ENCODE measurements at regions not wholly inside any gene's neighbourhood (a gene's known extent, or its start where the extent isn't known, plus 50 kb on each side); places are given as distances from the start of the nearest gene placed in this dataset.
A peak's percentile ranks its signal among the peaks of the same experiment; 100 is the strongest.

DNA sequence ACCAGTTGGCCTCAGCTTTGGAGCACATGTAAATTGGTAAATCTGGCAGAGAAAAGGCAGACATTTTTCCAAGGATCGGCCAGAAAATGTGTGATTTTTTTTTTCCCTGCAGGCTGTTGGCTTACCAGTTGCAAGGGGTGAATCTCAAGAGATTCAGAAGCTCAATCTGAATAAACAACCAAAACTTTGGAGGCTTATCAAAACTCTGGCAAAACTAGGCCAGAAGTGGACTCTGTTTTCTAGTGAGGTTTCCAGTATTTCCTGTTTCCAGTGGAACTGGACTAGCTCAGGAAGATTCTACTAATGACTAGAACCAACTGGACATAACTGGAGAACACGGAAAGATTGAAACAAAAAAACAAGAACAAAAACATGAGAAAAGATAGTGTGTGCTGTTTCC lies 191.3 kb downstream of the SMIM20 start:
- DNase-seq (ENCODE audit: low spot score) = no peak

DNA sequence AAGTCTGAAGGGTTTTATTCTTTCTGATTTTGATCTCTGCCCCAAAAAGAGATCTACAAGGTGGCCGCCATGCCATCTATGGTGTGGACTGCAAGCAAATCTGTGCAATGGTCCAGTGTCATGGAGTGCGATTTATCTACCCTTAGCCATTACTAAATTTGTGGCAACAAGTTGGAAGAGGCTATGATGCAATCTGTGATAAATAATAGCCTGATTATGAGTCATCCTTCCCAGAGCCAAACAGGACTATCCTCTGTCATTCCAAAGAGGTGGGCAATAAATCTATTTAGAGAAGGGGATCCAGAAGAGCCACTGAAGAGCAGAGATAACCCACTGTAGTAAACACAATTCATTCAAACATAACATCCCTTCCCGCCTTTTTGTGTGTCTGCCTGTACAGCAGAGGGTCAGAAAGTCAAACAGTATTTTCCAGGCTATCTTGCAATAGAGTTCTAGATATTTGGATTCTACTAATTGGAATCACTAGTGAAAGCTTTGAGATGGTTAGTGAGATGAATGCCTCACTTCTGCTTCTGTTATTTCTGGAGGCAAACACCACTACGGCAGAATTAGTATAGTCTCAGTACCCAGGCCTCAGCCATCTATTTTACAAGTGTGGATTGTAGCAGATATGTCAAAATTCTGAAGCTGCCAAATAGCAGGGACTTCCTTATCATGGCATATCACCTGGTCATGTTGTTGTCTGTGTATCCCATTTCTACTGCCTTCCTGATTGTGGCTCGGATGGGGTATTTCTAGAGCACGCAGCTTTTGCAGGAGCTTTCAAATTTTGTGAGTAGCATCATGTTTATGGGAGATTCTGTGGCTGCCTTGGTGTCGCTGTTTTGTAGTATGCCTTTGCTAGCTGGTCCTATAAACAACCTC lies 192.0 kb downstream of the SMIM20 start:
- DNase-seq (ENCODE audit: low spot score) = no peak

DNA sequence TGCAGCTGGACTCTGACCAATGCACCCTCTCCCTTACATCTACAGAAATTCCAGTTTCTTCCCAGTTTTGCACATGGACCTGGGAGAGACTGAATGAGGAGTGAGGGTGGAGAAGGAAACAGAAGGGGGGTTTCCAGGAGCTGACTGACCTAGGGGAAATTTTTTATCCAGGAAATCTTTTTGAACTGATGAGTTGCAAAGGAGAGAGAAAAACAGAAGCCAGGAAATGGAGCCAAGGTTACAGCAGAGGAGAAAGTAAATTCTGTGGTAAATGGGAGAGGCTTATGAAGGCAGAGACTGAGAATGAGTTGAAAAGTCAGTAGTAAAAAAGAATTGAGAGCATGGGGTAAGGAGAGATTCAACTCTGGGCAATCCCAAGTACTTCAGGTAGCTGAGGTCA lies 192.8 kb downstream of the SMIM20 start:
- DNase-seq (ENCODE audit: low spot score) = no peak

DNA sequence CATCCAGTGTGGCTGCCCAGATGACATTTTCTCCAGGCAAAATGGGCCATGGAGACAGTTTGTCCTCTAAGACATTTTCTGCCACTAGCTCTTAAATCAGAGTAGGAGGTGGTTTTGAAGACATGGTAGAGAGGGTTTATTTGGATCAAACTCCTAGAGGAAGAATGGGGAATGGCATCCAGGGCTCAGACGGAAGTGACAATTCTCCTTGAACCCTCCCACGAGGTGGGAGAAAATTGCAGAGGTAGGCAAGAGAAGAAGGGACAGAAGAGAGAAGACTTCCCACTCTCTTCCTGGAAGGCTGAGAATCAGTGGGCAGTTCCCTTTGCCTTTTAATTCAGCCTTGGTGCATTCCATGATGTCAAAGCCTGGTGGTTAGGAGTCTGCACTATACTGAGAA lies 194.0 kb downstream of the SMIM20 start:
- DNase-seq (ENCODE audit: low spot score) = no peak

DNA sequence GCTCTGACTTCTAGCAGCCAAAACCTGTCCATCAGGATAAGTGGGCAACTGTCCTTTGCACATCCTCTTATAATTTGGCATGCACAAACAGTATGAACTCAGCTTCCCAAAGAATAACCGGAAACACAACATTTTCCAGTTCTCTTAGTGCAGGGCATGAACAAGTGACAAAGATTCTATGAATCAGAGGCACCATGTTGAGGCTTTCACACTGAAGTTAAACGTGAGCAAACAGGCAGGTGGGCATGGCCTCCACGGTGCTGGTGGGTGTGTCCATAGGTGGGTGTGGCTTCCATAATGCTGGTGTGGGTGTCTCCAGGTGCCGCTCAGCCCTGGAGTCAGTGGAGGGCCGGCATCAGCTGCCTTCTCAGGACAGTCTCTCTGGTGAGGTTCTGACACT lies 196.5 kb downstream of the SMIM20 start:
- peak; percentile 20 for DNase-seq (ENCODE audit: low spot score)

DNA sequence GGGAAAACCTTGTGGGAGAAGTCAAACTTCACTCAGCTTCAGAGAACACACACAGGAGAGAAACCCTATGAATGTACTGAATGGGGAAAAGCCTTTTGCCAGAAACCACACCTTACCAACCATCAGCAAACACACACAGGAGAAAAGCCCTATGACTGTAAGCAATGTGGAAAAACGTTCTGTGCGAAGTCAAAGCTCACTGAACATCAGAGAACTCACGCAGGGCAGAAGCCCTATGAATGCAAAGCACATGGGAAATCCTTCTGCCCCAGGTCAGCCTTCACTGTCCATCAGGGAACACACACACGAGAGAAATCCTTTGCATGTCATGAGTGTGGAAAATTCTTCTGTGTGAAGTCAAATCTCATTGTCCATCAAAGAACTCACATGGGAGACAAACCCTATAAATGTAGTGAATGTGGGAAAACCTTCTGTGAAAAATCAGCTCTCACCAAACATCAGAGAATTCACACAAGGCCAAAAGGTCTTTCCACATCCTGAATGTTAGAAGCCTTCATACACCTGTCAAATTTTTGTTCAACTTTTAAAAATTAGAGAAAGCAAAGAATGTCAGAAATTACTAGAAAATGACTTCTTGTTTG lies 199.4 kb downstream of the SMIM20 start:
- no peak for DNase-seq (ENCODE audit: low spot score)

DNA sequence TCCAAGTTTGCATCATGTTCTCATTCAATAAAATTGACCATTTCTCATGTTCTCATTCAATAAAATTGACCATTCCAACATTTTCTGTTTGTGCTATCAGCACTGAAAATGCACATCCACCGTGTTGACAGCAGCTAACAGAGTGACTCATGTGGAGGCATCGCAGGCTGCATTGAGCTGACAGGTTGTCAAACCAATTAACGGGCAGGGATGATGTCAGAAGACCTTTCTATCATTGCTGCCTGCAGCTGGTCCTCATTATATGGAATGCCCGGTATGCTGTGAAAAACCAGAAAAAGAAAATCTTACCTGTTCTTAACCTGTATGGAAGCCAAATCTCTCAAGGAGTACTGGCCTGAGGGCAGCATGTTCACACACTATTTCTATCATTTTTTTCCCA lies 202.0 kb downstream of the SMIM20 start:
- DNase-seq (ENCODE audit: low spot score) = no peak

DNA sequence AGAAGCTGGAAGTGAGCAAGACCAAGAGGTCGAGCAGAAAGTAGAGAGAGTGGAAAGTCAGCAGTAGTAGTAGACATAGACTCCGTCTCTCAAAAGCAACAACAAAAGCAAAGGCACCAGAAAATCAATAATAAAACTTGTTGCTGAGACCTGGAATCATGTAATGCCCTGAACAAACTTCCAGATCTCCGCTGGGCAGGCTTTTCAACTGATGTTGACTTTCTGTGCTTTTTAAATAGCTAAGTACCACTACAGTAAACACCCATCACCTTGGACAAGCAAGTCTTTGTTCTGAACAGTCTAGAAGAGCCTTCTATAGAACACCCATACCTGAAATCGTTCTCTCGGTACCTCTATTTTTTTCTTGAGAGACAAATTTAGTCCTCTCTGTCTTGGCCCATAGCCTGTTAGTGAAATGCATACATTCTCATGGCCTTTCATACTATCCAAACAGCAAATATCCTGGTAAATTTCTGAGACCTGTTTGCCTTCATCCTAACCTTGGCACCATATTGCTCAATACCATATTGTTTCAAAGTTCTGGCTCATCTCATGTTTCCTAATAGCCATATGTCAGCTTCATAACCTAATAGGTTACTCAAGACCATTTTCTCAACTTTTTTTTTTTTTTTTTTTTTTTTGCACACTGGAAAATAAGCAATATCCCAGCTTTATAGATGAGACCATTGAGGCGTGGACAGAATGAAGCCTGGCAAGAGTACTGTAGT lies 200.6 kb upstream of the RBPJ start:
- no peak for DNase-seq (ENCODE audit: low spot score)

DNA sequence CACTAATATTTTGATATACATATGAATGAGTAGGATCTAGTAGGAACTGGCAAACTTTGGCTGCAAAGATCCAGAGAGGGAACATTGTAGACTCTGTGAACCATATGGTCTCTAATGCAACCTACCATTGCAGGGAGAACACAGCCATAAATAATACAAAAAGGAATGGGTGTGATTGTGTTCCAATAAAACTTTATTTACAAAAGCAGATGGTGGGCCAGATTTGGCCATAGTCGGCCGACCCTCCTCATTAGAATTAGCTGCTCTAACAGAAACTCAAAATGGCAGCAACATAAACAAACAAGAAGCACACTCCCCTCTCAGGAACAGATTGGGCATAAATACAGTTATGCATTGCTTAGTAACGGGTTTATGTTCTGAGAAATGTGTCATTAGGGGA lies 198.1 kb upstream of the RBPJ start:
- no peak for DNase-seq (ENCODE audit: low spot score)

DNA sequence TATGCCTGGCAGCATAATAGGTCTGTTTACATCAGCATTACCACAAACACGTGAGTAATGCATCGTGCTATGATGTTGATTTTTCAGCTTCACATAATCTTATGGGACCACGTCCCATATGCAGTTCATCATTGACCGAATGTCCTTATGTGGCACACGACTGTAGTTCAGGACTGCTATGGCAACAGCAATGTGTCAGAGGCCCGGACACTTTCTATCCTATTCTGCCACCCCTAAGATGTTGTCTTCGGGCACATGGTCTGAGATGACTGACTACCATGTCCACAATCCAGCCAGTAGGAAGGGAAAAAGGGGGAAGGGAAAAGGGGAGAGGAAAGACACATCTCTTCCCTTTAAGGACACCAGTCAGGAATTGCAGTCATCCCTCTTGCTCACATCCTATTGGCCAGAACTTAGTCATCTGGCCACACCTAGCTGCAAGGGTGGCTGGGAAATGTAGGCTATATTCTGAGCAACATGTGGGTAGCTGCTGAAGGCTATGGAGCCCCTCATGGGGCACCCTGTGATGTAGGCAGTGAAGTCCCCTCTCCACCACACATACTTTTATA lies 196.0 kb upstream of the RBPJ start:
- peak; percentile 35 for DNase-seq (ENCODE audit: low spot score)

DNA sequence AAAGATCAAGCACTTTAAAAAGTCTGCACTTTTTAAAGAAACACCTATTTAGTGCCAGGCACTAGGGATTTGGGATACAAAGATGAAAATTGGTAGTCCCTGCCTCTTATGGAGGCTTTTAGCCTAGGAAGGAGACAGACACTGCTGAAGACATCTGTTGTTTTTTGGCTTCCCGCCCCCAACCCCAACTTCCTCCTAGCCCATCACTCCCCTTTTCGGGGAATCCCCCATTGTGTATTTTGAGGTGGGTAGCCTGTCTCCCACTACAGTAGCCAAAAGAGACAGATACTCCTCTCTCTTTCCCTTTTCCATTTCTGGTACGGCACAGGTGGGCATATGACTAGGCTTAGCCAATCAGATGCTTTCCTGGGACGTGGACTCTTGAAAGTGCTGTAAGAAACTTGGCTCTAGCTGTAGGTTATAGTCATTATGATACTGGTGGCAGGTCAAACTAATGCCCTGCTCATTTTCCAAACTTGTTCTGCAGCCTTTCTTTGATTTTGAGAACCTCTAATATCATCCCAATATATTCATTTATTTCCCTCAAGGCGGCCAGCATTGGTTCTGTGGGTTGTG lies 194.6 kb upstream of the RBPJ start:
- DNase-seq (ENCODE audit: low spot score) = no peak

DNA sequence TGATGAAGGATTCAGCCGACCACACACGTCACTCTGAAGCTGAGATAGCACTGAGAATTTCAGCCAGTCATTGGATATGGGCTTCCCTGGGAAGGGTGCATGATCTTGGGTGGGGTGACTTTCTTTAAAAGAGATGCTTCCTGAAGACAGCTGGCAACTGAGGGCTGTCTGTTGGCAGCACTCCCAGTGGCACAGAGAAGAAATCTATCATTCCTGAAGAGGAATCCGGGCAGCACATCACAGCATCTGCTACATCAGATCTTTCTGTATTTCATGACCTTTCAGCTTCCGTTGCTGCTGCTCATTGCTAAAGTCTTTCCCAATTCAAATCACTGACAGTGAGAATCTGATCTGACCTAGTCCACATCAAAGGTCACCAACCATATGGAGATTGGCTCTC lies 193.8 kb upstream of the RBPJ start:
- DNase-seq (ENCODE audit: low spot score) = no peak

DNA sequence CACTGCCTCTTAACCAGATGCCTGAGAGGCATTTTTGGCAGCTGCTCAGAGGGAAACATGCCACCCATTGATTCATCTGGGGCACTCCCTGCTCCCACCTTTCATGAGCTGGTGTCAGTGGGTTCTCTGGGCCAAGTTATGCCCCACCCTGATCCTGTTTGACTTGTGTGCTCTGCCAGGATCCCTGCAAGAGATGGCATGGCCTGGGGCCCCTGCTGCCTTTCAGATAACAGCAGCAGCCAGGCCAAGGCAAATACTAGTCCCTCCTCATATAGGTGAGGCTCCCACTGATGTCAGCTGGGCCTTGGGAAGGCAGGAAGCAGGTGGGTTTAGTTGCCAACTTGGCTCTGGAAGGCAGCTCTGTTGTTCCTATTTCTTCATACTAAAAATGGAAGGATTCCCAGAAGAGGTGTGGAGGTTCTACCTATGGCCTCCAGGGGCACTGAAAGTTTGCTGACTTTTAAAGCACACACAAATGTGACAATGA lies 192.9 kb upstream of the RBPJ start:
- no peak for DNase-seq (ENCODE audit: low spot score)

DNA sequence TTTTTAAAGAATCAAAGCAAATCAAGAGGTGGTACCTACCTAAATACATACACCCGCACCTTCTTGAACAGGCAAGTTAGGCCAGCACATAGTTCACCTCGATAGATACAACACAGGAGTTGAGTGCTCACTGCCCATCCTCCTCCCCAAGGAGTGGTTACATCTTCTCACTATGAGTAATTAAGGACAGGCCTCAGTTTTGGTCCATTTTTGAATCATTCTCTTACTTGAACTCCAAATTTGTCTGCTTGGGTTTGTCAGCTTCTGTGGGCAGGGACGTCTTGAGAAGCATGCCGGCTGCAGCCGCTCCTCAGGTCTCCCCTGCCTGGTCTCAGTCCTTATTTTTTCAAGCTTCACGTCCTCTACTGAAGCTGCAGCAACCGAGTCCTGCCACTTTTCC lies 190.6 kb upstream of the RBPJ start:
- DNase-seq (ENCODE audit: low spot score) = no peak

DNA sequence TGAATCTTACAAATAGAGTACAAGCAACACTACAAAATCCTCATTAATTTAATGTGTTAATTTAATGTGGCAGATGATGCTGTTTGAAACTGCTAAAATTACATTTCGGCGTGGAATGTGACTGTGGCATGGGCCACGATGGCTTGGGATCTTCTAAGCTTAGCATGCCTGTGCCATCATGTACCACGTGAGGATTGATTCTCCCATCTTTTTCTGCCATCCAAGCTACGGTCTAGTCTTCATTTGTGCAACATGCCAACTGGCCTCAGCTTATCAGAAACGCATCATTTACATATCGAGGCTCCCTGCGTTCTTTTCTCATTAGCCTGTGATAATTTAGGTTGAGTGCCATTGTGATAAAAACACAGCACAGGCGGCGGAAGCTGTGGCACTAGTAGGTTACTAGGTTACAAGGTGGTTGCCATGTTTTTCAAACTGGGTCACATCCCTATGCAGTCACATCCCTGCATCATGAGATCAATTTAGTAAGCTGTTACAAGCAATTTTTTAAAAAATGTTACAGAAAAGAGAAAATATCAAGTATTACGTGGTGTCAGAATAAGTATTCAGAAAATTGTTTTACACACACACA lies 189.9 kb upstream of the RBPJ start:
- DNase-seq (ENCODE audit: low spot score) = no peak

DNA sequence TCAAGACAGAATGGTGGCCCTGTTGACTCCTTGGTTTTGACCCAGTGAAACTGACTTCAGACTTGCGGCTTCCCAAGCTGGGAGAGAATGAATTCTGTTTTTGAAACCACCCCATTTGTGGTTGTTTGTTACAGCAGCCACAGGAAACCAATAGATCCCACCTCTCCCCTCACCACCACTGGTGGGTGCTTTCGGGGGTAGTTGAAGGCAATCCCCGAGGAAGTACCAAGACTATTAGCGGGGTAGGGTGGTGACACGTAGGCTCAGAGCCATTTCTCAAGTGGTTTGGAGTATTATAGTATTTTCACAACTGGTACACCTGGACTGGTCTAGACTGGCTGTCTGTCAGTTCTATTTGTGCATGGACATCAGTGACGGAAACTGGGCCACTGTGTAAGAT lies 189.1 kb upstream of the RBPJ start:
- DNase-seq (ENCODE audit: low spot score) = no peak

DNA sequence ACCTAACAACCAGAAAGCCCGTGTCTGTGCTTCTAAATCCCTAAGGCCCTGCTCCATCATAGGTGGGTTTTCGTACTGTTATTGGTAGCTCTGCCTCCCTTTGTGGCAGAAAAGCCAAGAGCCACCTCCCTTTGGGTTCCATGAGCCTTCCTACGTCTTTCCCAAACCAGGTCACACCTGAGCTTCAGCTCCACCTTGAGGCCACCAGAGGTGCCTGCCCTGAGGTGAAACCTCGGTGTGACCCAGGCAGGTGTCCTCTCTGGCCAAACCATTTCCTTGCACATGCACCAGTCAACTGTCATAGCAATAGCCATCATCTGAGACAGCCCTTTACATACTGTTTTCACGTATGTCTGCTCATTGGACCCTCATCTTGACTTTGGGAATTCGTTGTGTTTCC lies 188.0 kb upstream of the RBPJ start:
- peak; percentile 47 for DNase-seq (ENCODE audit: low spot score)

DNA sequence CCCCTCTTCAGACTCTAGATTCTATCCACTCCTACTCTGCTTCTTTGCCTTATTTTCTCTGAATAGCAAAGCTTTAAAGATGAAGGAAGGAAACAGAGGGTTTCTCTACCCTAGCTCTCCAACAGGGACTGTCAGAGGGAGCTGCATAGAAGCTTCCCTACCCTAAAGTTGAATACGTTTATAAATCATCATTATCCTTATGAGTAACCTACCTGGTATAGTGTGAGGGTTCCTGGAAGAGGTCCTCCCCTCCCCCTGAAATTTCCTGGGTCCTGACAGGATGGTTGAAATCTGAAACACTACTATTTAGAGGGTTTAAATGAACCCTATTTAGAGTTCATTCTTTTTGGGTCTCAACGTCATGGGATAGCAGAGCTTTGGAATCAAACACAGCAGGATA lies 187.0 kb upstream of the RBPJ start:
- no peak for DNase-seq (ENCODE audit: low spot score)

DNA sequence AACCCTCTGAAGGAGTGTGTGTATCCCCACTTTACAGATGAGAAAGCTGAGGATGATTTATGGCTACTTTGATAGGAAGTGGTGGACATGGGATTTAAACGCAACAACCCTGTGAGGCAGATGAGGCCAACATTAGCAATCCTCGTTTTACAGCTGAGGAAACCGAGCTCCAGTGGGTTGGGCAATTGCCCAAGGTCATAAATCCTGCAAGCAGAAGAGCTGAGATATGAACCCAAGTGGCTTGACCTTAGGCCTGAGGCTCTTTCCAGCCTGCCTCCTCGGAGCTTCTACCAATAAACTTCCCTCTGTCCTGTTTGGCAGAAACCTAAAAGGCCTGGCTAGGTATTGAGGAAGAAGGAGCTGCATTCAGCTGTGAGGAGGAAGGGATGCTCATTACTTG lies 185.5 kb upstream of the RBPJ start:
- DNase-seq (ENCODE audit: low spot score) = no peak

DNA sequence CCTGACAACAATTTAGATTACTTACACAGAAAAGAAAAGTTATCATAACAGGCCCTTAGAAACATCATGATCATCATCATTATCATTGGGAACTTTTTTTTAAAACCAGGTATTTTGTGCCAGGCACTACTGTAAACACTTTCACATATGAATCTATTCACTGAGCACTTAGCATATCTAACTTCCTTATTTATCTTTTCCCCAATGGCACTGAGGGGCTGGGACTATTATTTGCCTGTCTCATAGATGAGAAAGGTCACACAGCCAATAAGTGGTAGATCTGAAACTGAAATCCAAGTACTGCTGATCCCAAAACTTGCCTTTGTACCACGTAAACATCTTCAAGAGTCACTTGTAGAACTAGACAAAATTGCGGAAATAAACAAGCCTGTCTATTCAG lies 184.2 kb upstream of the RBPJ start:
- no peak for DNase-seq (ENCODE audit: low spot score)

DNA sequence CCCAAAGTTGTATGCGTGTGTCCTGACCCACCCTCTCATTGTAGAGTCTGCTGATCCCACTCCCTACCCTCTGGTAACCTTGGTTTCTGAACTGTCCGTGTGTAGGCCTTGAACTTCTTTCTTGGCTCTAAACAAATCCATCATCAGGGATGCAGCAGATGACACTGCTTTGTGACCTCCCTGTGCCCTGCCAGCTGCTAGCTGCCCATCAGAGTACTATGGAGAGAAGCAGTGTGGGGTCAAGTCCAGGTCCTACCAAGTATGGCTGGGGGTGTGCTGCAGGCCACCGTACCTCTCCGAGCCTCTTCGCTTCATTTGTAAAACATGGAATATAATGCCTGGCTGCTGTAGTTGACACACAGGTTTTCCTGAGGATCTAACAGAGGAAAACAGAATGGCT lies 183.5 kb upstream of the RBPJ start:
- DNase-seq (ENCODE audit: low spot score) = no peak

Data from iPS-NIHi11 (cell line).